A673 (cell line): ENCODE measurements at regions not wholly inside any gene's neighbourhood (a gene's known extent, or its start where the extent isn't known, plus 50 kb on each side); places are given as distances from the start of the nearest gene placed in this dataset.

ENCODE experiments used
- EZH2 ChIP-seq: fragments of 200-600 bp; sonication (generic); IDR thresholded peaks from 2 replicates; pipeline ENCODE4 v1.6.1; 2017; ENCODE audit warnings: borderline replicate concordance, low read depth, mild to moderate bottlenecking, mixed read lengths, antibody characterized with exemption, low read length; ENCODE audit not compliant: poor library complexity, severe bottlenecking
- TF ChIP-seq, protein P1 (sequence below): fragments of 300-800, 200-600 bp; sonication (generic); conservative IDR thresholded peaks from 2 replicates; pipeline ENCODE4 v1.5.1; 2017; ENCODE audit warnings: low read depth, mild to moderate bottlenecking, antibody characterized with exemption, low read length, moderate library complexity, mixed read lengths

DNA sequence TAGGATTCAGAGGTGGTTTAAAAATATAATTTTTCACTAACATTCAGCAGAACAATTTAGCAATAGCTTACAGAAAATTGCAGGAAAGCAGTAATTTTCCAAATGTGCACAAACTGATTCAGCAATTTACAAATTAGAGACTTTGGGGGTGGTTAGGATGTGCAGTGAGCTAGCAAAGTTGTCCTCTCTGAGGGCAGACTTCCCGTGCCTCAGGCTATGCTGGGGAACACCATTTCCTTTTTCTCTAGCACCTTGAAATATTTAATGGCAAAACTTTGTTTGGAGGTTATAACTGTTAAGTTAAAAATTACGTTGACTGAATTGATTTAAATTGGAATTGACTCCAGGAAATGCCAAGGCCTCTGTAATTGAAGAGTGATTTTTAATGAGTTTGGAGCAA, 258.9 kb downstream of the PTBP2 start:
- TF ChIP-seq, protein P1, sequence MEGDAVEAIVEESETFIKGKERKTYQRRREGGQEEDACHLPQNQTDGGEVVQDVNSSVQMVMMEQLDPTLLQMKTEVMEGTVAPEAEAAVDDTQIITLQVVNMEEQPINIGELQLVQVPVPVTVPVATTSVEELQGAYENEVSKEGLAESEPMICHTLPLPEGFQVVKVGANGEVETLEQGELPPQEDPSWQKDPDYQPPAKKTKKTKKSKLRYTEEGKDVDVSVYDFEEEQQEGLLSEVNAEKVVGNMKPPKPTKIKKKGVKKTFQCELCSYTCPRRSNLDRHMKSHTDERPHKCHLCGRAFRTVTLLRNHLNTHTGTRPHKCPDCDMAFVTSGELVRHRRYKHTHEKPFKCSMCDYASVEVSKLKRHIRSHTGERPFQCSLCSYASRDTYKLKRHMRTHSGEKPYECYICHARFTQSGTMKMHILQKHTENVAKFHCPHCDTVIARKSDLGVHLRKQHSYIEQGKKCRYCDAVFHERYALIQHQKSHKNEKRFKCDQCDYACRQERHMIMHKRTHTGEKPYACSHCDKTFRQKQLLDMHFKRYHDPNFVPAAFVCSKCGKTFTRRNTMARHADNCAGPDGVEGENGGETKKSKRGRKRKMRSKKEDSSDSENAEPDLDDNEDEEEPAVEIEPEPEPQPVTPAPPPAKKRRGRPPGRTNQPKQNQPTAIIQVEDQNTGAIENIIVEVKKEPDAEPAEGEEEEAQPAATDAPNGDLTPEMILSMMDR, result no peak
- TF ChIP-seq EZH2, result no peak
